SW480 (cell line): ENCODE measurements at regions not wholly inside any gene's neighbourhood (a gene's known extent, or its start where the extent isn't known, plus 50 kb on each side); places are given as distances from the start of the nearest gene placed in this dataset.

Source experiments
- DNase-seq: peaks from one replicate; pipeline ENCODE4 v3.0.0-alpha.2; 2016; ENCODE audit warnings: low spot score

GRCh38 chr3:36192901-36193300 is 187.4 kb upstream of the STAC start:
- no peak for DNase-seq

GRCh38 chr3:36193448-36193847 is 186.9 kb upstream of the STAC start:
- DNase-seq, result no peak

- DNase-seq, result no peak
Observed at GRCh38 chr3:36196058-36196457, 184.2 kb upstream of the STAC start.

- DNase-seq, result no peak
Observed at GRCh38 chr3:36197151-36197550, 183.2 kb upstream of the STAC start.

GRCh38 chr3:36201546-36201945 is 178.8 kb upstream of the STAC start:
- no peak for DNase-seq

- DNase-seq, result no peak
Observed at GRCh38 chr3:36206956-36207580, 173.2 kb upstream of the STAC start.

GRCh38 chr3:36210840-36211651 is 169.3 kb upstream of the STAC start:
- no peak for DNase-seq

GRCh38 chr3:36211652-36211999 is 168.7 kb upstream of the STAC start:
- no peak for DNase-seq

GRCh38 chr3:36212251-36212650 is 168.1 kb upstream of the STAC start:
- DNase-seq, result no peak

- no peak for DNase-seq
Observed at GRCh38 chr3:36214460-36214859, 165.8 kb upstream of the STAC start.

- no peak for DNase-seq
Observed at GRCh38 chr3:36215241-36215640, 165.1 kb upstream of the STAC start.

GRCh38 chr3:36219398-36219797 is 160.9 kb upstream of the STAC start:
- DNase-seq, result no peak

- no peak for DNase-seq
Observed at GRCh38 chr3:36220173-36220572, 160.1 kb upstream of the STAC start.

GRCh38 chr3:36221975-36222374 is 158.3 kb upstream of the STAC start:
- no peak for DNase-seq

- DNase-seq, result no peak
Observed at GRCh38 chr3:36227980-36228379, 152.3 kb upstream of the STAC start.

GRCh38 chr3:36229496-36229895 is 150.8 kb upstream of the STAC start:
- DNase-seq, result no peak

- no peak for DNase-seq
Observed at GRCh38 chr3:36232797-36233489, 147.4 kb upstream of the STAC start.

- DNase-seq, result no peak
Observed at GRCh38 chr3:36244728-36245127, 135.6 kb upstream of the STAC start.

GRCh38 chr3:36248374-36248773 is 131.9 kb upstream of the STAC start:
- DNase-seq, result no peak

GRCh38 chr3:36250191-36250590 is 130.1 kb upstream of the STAC start:
- no peak for DNase-seq

- no peak for DNase-seq
Observed at GRCh38 chr3:36257158-36257852, 123.0 kb upstream of the STAC start.

GRCh38 chr3:36258421-36258820 is 121.9 kb upstream of the STAC start:
- DNase-seq, result no peak

- no peak for DNase-seq
Observed at GRCh38 chr3:36259580-36259979, 120.7 kb upstream of the STAC start.
